ENCODE measurements at regions not wholly inside any gene's neighbourhood (a gene's known extent, or its start where the extent isn't known, plus 50 kb on each side); places are given as distances from the start of the nearest gene placed in this dataset.

- H3K9me3 ChIP-seq = no peaks in the 10 kb centered on the region
- intact Hi-C loops (cut with DNase I; ENCODE audit: low total_unique reads) (no loop called here), in situ Hi-C loops (cut with MboI; ENCODE audit: low sequenced_read_pairs in 4 of 4) (no loop called here)
- H3K27me3 ChIP-seq = no peaks in the 10 kb centered on the region
- H3K36me3 ChIP-seq = no peaks in the 10 kb centered on the region
- H3K4me1 ChIP-seq = no peaks in the 10 kb centered on the region
- ATAC-seq = no peak
- no peak overlapping the region for H3K27ac ChIP-seq
- DNase-seq = no peak
- TF ChIP-seq CTCF (IDR thresholded peaks at IDR 0.05 in 4 of 5, conservative IDR thresholded peaks at IDR 0.05 in 1 of 5) (no peak), POLR2A (IDR thresholded peaks at IDR 0.05) (no peak)
- H3K4me3 ChIP-seq = no peak overlapping the region
These were observed 904.5 kb downstream of the C6orf118 start for GRCh38 chr6:164404812-164405488.

- TF ChIP-seq POLR2A (IDR thresholded peaks at IDR 0.05) (no peak), CTCF (IDR thresholded peaks at IDR 0.05 in 4 of 5, conservative IDR thresholded peaks at IDR 0.05 in 1 of 5) (no peak)
- H3K27ac ChIP-seq = no peak overlapping the region
These were observed 907.5 kb downstream of the C6orf118 start for GRCh38 chr6:164401871-164402270.

GRCh38 chr6:164398647-164399046, 910.8 kb downstream of the C6orf118 start:
- Histone ChIP-seq H3K4me3 (no peak overlapping the region), H3K36me3 (no peaks in the 10 kb centered on the region), H3K27ac (no peak overlapping the region), H3K4me1 (peaks cover 0 to 4% of the 10 kb centered on the region in 2 donors), H3K9me3 (no peaks in the 10 kb centered on the region), H3K27me3 (no peaks in the 10 kb centered on the region)
- TF ChIP-seq POLR2A (IDR thresholded peaks at IDR 0.05) (no peak), CTCF (IDR thresholded peaks at IDR 0.05 in 4 of 5, conservative IDR thresholded peaks at IDR 0.05 in 1 of 5) (no peak)
- ATAC-seq (no peak), DNase-seq (no peak)
- intact Hi-C loops (cut with DNase I; ENCODE audit: low total_unique reads) (no loop called here), in situ Hi-C loops (cut with MboI; ENCODE audit: low sequenced_read_pairs in 4 of 4) (no loop called here)

More at GRCh38 chr6:164401871-164402270, 907.5 kb downstream of the C6orf118 start:
- H3K9me3 ChIP-seq = no peaks in the 10 kb centered on the region
- intact Hi-C loops (cut with DNase I; ENCODE audit: low total_unique reads) = no loop called here
- DNase-seq = no peak
- H3K36me3 ChIP-seq = no peaks in the 10 kb centered on the region
- peaks cover 0 to 4% of the 10 kb centered on the region in 2 donors for H3K4me1 ChIP-seq
- no peaks in the 10 kb centered on the region for H3K27me3 ChIP-seq
- ATAC-seq = no peak
- no peak overlapping the region for H3K4me3 ChIP-seq
- in situ Hi-C loops (cut with MboI; ENCODE audit: low sequenced_read_pairs in 4 of 4) = no loop called here

- no peak for TF ChIP-seq POLR2A (IDR thresholded peaks at IDR 0.05)
- TF ChIP-seq CTCF (IDR thresholded peaks at IDR 0.05 in 4 of 5, conservative IDR thresholded peaks at IDR 0.05 in 1 of 5) = no peak
- in situ Hi-C loops (cut with MboI; ENCODE audit: low sequenced_read_pairs in 4 of 4) (no loop called here), intact Hi-C loops (cut with DNase I; ENCODE audit: low total_unique reads) (no loop called here)
- Histone ChIP-seq H3K4me3 (peak overlapping the region; percentile 38 to 46 (median 42)), H3K4me1 (peaks cover 0 to 4% of the 10 kb centered on the region in 2 donors), H3K27ac (peak overlapping the region in 3 of 4 donors; percentile 29 to 30 (median 29)), H3K27me3 (no peaks in the 10 kb centered on the region), H3K36me3 (no peaks in the 10 kb centered on the region), H3K9me3 (no peaks in the 10 kb centered on the region)
- no peak for DNase-seq
- no peak for ATAC-seq
These were observed 913.0 kb downstream of the C6orf118 start for GRCh38 chr6:164396071-164397047.

Data from gastrocnemius medialis (tissue), 4 donors.